ENCODE measurements at regions not wholly inside any gene's neighbourhood (a gene's known extent, or its start where the extent isn't known, plus 50 kb on each side); places are given as distances from the start of the nearest gene placed in this dataset.

GRCh38 chr13:80118099-80118498 lies 222.8 kb downstream of the SPRY2 start:
- no peak overlapping the region for H3K4me3 ChIP-seq (ENCODE audit: low read depth, low read length)
- no peak for TF ChIP-seq CTCF (IDR thresholded peaks at IDR 0.05; ENCODE audit: low read depth, low read length)
- no peak for DNase-seq (ENCODE audit: low read depth, low spot score)
- in situ Hi-C loops (cut with HindIII; ENCODE audit: low sequenced_read_pairs): no loop called here

DNA sequence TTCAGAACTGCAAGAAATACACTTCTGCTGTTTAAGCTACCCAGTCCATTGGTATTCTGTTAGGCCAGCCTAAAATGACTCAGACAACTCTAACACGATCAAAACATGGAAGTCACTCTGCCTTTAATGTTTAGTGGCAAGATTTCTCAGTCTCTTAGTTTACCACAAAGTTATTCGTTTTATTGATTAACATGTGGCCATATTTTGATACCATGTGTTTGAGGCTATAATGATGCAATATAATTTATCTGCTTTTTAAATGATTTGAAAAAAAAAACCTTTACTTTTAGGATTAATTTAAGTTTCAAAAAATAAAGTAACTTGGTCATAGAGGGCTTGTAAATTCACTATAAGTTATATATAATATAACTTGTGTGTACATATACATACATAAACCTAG lies 223.4 kb downstream of the SPRY2 start:
- DNase-seq (ENCODE audit: low read depth, low spot score): no peak
- no peak for TF ChIP-seq CTCF (IDR thresholded peaks at IDR 0.05; ENCODE audit: low read depth, low read length)
- in situ Hi-C loops (cut with HindIII; ENCODE audit: low sequenced_read_pairs): no loop called here

DNA sequence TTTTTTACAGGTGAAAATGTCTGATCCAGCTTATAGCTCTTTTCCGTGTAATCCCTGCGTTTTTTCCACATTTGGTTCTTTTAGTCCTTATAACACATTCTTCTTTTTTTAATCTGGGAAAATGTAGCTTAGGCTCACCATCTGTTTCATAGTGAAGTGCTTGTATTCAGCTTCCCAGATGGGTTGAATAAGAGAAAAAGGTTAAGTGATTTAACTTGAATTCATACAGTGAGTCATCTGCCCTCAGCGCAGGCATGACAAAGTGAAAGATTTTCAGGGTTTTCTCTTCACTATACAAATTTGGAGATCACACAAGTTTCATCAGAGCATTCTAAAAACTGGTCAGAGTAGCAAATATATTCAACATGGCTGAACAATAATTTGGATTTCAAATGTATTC lies 224.8 kb downstream of the SPRY2 start:
- no peak for TF ChIP-seq CTCF (IDR thresholded peaks at IDR 0.05; ENCODE audit: low read depth, low read length)
- in situ Hi-C loops (cut with HindIII; ENCODE audit: low sequenced_read_pairs): no loop called here
- peak; percentile 82 for DNase-seq (ENCODE audit: low read depth, low spot score)
- no peak overlapping the region for H3K4me3 ChIP-seq (ENCODE audit: low read depth, low read length)

More for the DNA sequence above, 223.4 kb downstream of the SPRY2 start:
- no peak overlapping the region for H3K4me3 ChIP-seq (ENCODE audit: low read depth, low read length)

DNA sequence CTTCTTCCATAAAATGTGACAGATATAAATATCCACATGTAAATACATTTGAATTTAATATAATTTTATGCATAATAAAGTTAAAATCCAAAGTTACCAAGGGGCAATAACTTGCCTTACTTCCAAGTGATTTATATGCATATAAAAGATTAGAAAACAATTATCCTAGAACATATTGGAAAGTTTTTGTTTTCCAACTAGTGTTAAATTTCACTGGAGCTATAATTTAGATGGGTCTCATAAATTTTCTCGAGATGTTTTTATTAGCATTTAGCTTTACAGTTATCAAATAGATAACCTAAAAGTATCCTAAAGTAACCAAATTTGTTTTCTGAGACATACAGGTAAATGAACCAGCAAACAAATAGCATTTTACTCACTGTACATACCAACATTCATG lies 225.3 kb downstream of the SPRY2 start:
- H3K4me3 ChIP-seq (ENCODE audit: low read depth, low read length): no peak overlapping the region
- in situ Hi-C loops (cut with HindIII; ENCODE audit: low sequenced_read_pairs): no loop called here
- TF ChIP-seq CTCF (IDR thresholded peaks at IDR 0.05; ENCODE audit: low read depth, low read length): no peak
- no peak for DNase-seq (ENCODE audit: low read depth, low spot score)

DNA sequence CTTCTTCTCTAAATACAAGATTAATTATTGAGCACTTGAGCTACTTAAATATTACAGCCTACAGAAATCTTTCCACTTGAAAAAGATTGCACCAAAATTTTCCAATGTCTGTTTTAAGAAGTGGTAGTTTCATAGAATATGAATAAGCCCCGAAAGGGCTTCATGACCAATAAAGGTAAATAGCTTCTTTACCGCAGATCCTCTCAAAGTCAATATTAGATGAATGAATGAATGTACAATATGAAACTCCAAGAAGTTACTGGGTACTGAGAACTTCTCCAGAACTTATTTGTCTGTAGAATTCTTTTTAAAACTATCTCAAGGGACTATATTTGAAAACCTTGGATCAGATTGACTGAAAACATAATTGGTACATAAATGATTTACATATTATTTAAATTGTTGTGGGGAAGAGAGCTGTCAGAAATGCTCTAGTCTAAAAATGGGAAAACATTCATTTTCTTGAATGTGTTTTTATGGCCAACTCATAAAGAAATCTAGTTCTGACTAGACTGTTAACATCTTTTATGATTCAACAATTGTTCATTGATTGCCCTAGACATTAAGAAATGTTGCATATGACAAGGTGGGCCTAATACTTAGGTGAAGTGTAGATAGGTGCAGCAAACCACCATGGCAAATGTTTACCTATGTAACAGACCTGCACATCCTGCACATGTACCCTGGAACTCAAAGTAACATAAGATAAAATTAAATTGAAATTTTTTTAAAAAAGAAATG lies 227.0 kb downstream of the SPRY2 start:
- no peak for TF ChIP-seq CTCF (IDR thresholded peaks at IDR 0.05; ENCODE audit: low read depth, low read length)
- DNase-seq (ENCODE audit: low read depth, low spot score): no peak
- in situ Hi-C loops (cut with HindIII; ENCODE audit: low sequenced_read_pairs): no loop called here
- H3K4me3 ChIP-seq (ENCODE audit: low read depth, low read length): no peak overlapping the region

- H3K4me3 ChIP-seq (ENCODE audit: low read depth, low read length): no peak overlapping the region
- in situ Hi-C loops (cut with HindIII; ENCODE audit: low sequenced_read_pairs): no loop called here
- no peak for DNase-seq (ENCODE audit: low read depth, low spot score)
- no peak for TF ChIP-seq CTCF (IDR thresholded peaks at IDR 0.05; ENCODE audit: low read depth, low read length)
These were observed 231.6 kb downstream of the SPRY2 start for GRCh38 chr13:80109303-80109702.

Measured in astrocyte of the spinal cord (primary cell).